Activated B cell treated with CpG ODN at 0.5 μM for 24 hours (primary cell): ENCODE measurements at regions not wholly inside any gene's neighbourhood (a gene's known extent, or its start where the extent isn't known, plus 50 kb on each side); places are given as distances from the start of the nearest gene placed in this dataset.
"Not testable (repeated sequence)": the region's sequence is repeated elsewhere in the genome, so short reads cannot be mapped to it uniquely, and the experiment has no call there.

ENCODE experiments used
- ATAC-seq: fragments of 200-7000 bp; cut with Tn5 transposase; one replicate; pipeline ENCODE4 v1.10.0; 2021; ENCODE audit warnings: low read depth, mild to moderate bottlenecking, moderate library complexity
- CTCF ChIA-PET: fragments of 350-600 bp; sonication (Branson Sonifier 250); formaldehyde crosslinking; loops from one replicate; lab custom pipeline; 2021; ENCODE audit warnings: antibody characterized with exemption; lab: Charles Lee
- POLR2A ChIA-PET: fragments of 350-600 bp; sonication (Branson Sonifier 250); formaldehyde crosslinking; loops from one replicate; lab custom pipeline; 2021; ENCODE audit warnings: antibody characterized with exemption; lab: Charles Lee
- DNase-seq: peaks from one replicate; pipeline ENCODE4 v3.0.0; 2022
- H3K27ac Mint-ChIP-seq: one replicate; pipeline ENCODE4 v1.8.0; 2020; ENCODE audit warnings: mixed read lengths
- H3K27me3 Mint-ChIP-seq: one replicate; pipeline ENCODE4 v1.8.0; 2021; ENCODE audit warnings: mixed read lengths
- H3K36me3 Mint-ChIP-seq: one replicate; pipeline ENCODE4 v1.8.0; 2021; ENCODE audit warnings: low read depth, mixed read lengths
- H3K4me1 Mint-ChIP-seq: one replicate; pipeline ENCODE4 v1.8.0; 2021; ENCODE audit warnings: mixed read lengths
- H3K4me3 Mint-ChIP-seq: one replicate; pipeline ENCODE4 v1.8.0; 2020; ENCODE audit warnings: mild to moderate bottlenecking, mixed read lengths
- H3K9me3 Mint-ChIP-seq: one replicate; pipeline ENCODE4 v1.8.0; 2020; ENCODE audit warnings: mixed read lengths
- intact Hi-C: fragments of 100-400 bp; cut with micrococcal nuclease; formaldehyde crosslinking; loops from one replicate; pipeline ENCODE4 v1.15.1; 2024
- TF ChIP-seq, protein P1 (sequence below): fragments of 200-600 bp; IDR thresholded peaks from one replicate; pipeline ENCODE4 v1.8.0; 2022; ENCODE audit warnings: antibody characterized with exemption, mild to moderate bottlenecking

DNA sequence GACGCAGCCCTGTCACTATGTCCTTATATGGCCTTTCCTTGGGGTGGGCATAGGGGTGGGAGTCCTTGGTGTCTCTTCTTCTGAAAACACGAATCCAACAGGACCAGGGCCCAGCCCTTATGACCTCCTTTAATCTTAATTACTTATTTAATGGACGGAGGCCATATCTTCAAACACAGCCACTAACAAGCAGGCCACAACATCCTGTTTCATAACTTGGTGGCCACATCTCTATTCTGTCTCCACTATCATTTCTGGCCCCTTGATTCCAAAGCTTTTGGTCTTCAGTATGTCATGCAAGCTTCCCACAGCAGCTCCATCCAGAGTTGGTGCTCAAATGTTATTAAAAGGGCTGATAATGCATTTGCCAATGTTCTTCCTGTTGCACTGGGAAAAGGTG, 287.3 kb upstream of the SMIM21 start:
- Mint-ChIP-seq H3K27me3 (no peaks in the 10 kb centered on the region), H3K36me3 (no peaks in the 10 kb centered on the region)

DNA sequence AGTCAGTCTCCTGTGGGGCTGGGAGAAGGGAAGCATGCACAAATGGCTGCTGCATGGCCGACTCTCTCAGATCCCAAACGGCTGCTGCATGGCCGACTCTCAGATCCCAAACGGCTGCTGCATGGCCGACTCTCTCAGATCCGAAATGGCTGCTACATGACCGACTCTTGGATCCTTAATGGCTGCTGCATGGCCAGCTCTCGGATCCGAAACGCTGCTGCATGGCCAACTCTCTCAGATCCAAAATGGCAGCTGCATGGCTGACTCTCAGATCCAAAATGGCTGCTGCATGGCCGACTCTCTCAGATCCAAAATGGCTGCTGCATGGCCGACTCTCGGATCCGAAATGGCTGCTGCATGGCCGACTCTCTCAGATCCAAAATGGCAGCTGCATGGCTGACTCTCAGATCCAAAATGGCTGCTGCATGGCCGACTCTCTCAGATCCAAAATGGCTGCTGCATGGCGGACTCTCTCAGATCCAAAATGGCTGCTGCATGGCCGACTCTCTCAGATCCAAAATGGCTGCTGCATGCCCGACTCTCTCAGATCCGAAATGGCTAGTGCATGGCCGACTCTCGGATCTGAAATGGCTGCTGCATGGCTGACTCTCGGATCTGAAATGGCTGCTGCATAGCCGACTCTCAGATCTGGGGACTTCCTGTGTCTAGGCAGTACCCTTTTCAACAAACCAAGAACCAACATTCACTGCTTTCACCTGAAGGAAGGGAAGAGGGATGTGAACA, 284.8 kb upstream of the SMIM21 start:
- CTCF ChIA-PET, result not testable (repeated sequence)

More for the DNA sequence above, 287.3 kb upstream of the SMIM21 start:
- Mint-ChIP-seq H3K9me3 (no peaks in the 10 kb centered on the region), H3K4me3 (no peak overlapping the region), H3K4me1 (no peaks in the 10 kb centered on the region), H3K27ac (no peak overlapping the region)
- ATAC-seq, result no peak
- DNase-seq, result no peak
- TF ChIP-seq, protein P1, sequence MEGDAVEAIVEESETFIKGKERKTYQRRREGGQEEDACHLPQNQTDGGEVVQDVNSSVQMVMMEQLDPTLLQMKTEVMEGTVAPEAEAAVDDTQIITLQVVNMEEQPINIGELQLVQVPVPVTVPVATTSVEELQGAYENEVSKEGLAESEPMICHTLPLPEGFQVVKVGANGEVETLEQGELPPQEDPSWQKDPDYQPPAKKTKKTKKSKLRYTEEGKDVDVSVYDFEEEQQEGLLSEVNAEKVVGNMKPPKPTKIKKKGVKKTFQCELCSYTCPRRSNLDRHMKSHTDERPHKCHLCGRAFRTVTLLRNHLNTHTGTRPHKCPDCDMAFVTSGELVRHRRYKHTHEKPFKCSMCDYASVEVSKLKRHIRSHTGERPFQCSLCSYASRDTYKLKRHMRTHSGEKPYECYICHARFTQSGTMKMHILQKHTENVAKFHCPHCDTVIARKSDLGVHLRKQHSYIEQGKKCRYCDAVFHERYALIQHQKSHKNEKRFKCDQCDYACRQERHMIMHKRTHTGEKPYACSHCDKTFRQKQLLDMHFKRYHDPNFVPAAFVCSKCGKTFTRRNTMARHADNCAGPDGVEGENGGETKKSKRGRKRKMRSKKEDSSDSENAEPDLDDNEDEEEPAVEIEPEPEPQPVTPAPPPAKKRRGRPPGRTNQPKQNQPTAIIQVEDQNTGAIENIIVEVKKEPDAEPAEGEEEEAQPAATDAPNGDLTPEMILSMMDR, result no peak
- POLR2A ChIA-PET, result no interaction called here
- CTCF ChIA-PET, result no interaction called here
- intact Hi-C loops, result no loop called here

GRCh38 chr18:75700561-75700960, 273.1 kb upstream of the SMIM21 start:
- POLR2A ChIA-PET, result no interaction called here
- H3K36me3 Mint-ChIP-seq, result no peaks in the 10 kb centered on the region
- H3K4me3 Mint-ChIP-seq, result no peak overlapping the region
- DNase-seq, result no peak
- peaks cover 2% of the 10 kb centered on the region for H3K9me3 Mint-ChIP-seq
- CTCF ChIA-PET, result no interaction called here
- intact Hi-C loops, result no loop called here
- no peaks in the 10 kb centered on the region for H3K4me1 Mint-ChIP-seq
- H3K27ac Mint-ChIP-seq, result no peak overlapping the region
- no peak for ATAC-seq
- no peaks in the 10 kb centered on the region for H3K27me3 Mint-ChIP-seq
- TF ChIP-seq, protein P1, result no peak

More for the DNA sequence above, 284.8 kb upstream of the SMIM21 start:
- H3K4me1 Mint-ChIP-seq, H3K36me3 Mint-ChIP-seq, H3K4me3 Mint-ChIP-seq, intact Hi-C loops, H3K27me3 Mint-ChIP-seq, ATAC-seq, DNase-seq, POLR2A ChIA-PET, H3K9me3 Mint-ChIP-seq, H3K27ac Mint-ChIP-seq: not testable (repeated sequence)

- Mint-ChIP-seq H3K36me3 (no peaks in the 10 kb centered on the region), H3K4me3 (no peak overlapping the region), H3K27ac (no peak overlapping the region), H3K27me3 (no peaks in the 10 kb centered on the region), H3K4me1 (no peaks in the 10 kb centered on the region), H3K9me3 (peaks cover 2% of the 10 kb centered on the region)
- ChIA-PET CTCF (no interaction called here), POLR2A (no interaction called here)
- no peak for ATAC-seq
- intact Hi-C loops, result no loop called here
- no peak for DNase-seq
- TF ChIP-seq, protein P1, result no peak
Observed at GRCh38 chr18:75698861-75699260, 271.4 kb upstream of the SMIM21 start.

GRCh38 chr18:75697493-75697892, 270.0 kb upstream of the SMIM21 start:
- CTCF ChIA-PET, result no interaction called here
- Mint-ChIP-seq H3K36me3 (no peaks in the 10 kb centered on the region), H3K27ac (no peak overlapping the region), H3K4me3 (no peak overlapping the region), H3K9me3 (peaks cover 2% of the 10 kb centered on the region), H3K27me3 (no peaks in the 10 kb centered on the region), H3K4me1 (no peaks in the 10 kb centered on the region)
- ATAC-seq (no peak), DNase-seq (no peak)
- POLR2A ChIA-PET, result no interaction called here
- TF ChIP-seq, protein P1, result no peak
- intact Hi-C loops, result no loop called here
